NCI-H128 (cell line): ENCODE measurements at regions not wholly inside any gene's neighbourhood (a gene's known extent, or its start where the extent isn't known, plus 50 kb on each side); places are given as distances from the start of the nearest gene placed in this dataset.
A peak's percentile ranks its signal among the peaks of the same experiment; 100 is the strongest.
"Not testable (repeated sequence)": the region's sequence is repeated elsewhere in the genome, so short reads cannot be mapped to it uniquely, and the experiment has no call there.

Experiments used
- DNase-seq: peaks from one replicate; lab custom pipeline; 2025; ENCODE audit not compliant: unreplicated experiment; lab: John Stamatoyannopoulos, UW

DNA sequence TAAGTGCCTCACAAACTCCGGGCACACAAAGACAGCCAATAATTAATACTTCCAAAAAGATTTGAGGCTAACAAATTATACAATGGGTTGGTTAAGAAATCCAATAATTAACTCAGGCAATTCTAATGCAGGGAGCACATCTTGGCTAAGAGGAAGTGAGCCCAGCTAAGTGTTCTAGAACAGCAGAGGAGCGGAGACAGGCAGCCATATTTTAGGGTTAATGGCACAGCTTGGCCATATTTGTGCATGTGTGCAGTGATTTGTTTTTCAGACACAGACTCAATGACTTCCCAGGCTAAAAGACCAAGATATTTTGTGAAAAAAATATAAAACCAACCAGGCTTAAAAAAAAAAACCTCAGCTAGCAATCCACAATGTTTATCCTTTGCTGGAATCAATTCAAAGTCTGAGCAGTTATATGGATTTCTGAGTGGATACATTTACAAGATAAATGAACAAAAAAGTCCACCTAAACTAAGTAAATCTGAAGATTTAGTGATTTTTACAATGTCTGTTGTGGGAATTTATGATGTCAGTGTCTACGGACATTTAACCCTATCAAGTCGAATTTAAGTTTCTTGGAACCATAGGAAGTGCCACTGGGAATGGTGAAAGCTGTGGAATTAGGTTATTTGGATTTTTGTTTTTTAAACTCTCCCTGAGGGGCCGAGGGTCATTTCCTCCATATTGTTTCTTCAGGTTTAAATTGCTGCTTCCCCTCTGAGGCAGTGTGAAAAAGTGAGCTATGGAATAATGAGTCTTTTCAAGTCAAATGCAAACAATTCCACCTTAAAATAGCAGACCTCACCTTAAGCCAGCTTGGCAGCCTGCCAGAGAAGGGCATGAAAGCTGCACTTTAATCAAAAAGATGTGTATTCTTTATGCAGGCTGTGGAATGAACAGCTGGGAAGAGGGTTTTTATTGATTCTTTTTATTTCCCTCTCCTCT lies 413.7 kb upstream of the TBL1XR1 start:
- DNase-seq: peak; percentile 55

DNA sequence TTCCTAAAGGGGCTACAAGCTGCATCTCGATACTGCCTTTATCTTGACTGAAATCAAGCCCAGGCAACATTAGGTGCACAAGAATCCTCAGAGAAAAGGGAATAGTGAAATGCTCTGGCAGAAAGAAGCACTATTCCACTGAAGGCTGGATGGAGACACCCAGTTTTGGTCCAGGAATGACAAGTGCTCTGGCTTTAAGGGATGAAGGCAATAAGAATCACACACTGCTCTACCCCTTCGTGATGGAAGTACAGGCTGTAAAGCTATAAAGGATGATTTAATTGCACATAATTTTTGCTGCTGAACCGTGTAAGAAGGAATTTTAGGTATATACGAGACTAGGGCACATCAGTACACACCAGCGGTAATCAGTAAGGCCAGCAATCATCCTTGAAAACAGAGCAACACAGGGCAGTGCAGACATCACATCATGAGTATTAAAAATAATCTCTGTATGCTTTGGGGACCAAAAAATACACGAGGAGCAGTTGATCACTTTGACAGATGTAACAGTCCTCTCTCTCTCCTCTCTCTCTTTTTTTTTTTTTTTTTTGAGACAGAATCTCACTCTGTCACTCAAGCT lies 414.6 kb upstream of the TBL1XR1 start:
- DNase-seq: no peak

DNA sequence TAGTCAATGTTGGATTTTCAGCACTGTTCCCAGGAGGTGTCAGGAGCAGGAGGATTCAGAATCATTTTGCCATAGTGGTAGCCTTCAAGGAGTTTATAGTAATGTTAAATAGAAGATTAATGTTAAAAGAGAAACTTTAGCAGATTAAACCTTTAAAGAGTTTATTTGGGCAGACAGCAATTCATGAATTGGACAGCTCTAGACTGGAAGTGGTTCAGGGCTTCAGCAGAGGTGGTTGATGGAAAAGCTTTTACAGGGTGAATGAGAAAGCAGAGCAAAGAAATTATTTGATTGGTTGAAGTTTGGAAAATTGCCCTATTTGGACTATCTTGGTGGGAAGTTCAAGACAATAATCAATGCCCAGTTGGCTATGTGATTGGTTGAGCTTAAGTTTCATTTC lies 416.6 kb upstream of the TBL1XR1 start:
- no peak for DNase-seq

DNA sequence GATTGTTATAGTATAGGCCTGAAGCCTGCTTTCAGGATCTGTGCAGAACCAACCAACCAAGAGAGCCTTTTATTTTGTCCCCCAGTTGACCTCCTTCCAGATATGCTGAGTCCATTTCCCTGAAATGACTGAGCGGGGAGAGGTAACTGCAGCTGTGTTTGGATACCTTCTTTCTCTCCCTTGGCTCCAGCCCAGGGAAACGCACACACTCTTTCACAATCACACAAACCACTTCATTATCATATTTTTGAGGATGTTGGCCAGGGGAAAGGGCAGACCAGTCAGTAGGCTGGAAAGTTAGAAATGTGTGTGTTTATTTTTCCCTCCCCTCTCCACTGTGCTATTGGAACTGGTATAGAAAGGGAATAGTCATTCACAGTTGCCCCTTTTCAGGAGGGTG lies 417.7 kb upstream of the TBL1XR1 start:
- DNase-seq: no peak

DNA sequence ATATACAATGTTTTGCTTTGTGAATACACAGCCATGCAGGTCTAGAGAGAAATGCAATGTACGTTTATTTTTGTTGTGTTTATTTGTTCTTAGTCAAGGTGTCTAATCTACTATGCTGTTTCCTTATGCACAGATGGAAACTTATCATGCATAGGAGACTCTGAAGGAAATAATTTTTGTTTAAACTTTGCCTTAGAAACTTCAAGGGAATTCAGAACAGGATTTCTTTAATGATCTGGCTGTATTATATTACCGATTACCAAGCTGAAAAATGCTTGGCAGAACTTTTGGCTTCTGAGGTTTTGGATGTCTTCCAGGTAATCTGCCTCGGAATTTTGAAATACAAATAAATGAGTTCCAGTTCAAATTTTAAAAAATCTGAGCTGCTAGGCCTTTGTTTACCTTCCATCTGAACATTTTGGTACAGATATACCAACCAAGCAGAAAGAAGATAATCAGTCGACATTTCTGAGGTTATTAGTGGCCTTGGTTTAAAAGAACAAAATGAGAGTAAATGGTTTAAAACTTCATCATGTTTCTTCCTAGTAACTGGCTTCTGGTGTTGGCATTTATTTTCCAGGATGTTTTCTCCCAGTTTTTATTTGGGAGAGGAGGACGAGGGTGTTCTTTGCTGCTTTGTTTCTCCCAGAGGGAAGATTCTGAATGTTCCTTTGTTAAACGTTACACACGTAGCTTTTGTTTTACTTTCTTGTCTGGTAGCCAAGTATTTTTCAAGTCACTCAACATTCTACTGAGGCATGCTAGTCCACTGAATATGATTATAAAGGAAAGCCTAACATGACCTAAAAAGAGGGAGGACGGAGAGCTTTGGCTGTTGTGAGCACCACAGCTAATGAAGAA lies 421.8 kb upstream of the TBL1XR1 start:
- no peak for DNase-seq

DNA sequence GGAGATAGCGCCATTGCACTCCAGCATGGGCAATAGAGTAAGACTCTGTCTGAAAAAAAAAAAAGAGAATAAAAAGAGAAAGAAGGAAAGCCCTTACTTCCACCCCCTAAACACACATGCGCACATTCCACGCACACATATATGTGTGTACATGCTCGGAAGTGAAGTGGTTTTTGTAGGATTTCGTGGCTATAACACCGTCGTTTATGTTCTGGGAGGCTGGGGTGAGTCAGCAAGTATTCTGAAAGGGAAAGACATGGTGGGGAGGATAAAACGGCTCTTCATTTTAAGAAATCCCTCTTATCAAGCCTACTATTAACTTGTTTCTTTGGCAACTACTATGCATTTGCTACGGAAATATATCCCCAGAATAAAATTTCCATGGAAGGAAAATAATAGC lies 422.8 kb upstream of the TBL1XR1 start:
- no peak for DNase-seq

DNA sequence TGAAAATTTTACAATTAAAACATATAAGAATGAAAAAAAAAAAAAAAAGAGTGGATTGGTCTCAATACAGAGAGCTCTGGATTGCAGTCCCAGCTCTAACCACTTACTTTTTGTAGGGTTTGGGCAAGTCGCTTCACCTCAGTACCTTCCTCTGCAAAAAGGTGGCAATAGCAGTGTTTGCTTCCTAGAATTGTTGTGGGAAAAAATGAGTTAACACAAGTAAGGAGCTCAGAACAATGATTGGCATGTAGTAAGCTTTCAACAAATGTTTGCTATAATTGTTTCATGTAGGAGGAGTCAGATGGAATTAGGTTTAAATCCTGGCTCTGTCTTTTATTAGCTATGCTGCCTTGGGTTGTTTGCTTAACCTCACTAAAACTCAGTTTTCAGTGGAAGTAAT lies 425.2 kb upstream of the TBL1XR1 start:
- DNase-seq: no peak

DNA sequence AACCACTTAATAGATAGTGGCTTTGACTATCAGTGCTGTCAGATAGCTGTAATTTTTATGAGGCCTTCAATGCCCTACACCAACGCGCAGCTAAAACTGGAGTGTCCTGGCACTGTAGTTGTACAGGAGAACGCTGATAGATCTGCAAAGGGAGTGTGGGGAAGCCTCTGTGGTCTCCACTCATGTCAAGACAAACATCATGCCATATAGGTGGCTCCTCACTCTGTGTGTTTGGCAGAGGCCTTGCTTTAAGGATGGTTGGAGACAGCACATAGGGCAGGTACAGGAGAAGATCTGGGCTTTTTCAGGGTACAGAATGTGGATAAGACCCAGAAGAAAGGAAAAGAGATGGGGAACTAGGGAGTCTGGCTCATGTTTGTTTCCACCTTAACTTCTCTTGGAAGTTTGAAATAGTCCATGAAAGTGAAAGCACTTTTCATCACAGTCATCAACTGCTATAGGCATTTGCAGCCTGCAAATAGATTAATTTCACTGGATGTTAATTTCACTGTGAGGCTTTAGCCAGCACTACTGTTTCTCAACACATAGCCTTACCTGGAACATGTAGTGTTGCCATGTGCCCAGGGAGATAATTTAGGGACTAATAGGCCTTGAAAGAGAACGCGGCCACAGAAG lies 425.8 kb upstream of the TBL1XR1 start:
- DNase-seq: no peak

DNA sequence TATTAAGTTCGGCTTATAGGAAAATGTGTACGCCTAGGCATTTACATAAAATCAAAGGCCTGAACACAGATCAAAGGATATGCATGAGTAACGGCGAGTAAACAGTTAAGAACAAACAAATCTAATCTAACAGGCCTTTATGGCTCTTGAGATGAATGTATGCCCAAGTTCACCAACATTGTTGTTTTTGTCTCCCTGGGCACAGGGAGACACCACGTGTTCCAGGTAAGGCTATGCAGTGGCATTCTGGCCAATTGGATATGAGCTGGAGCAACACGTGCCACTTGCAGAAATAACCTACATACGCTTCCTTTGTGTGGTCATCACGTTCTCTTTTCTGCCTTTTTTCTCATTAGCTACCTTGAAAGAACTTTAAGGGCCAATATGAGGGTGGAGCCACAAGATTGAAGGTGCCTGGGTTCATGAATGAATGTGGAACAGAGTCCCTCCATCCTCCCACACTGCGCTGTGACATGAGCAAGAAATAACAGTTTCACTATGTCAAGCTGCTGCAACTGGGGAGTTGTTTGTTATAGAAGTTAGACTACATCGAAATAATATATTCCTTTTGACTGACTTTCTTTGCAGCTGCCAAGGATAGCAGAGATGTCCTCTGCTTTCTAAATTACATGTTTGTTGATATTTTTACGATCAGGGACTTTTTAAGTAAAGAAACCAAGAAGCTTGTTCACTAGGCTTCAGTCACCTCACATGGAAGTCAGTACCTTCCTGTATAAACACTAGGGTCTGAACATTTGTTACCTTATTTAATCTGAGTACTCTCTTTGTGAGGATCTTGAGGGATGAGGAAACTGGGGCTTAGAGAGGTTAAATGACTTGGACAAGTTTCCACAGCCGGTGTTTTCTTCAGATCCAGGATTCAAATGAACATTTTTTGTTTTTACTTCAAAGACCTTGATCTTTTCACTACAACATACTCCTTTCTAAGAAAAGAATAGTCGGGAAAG lies 427.5 kb upstream of the TBL1XR1 start:
- no peak for DNase-seq

DNA sequence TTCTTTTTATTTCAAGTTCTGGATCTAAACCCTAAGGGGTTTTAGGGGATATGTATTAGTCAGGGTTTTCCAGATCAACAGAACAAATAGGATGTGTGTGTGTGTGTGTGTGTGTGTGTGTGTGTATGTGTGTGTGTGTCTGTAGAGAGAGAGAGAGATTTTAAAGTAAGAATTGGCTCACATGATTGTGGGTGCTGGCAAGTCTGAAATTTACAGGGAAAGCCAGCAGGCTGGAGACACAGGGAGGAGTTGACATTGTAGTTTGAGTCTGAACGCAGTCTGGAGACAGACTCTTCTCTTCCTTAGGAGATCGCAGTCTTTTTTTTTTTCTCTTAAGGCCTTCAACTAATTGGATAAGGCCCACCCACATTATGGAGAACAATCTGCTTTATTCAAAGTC lies 428.8 kb upstream of the TBL1XR1 start:
- no peak for DNase-seq

DNA sequence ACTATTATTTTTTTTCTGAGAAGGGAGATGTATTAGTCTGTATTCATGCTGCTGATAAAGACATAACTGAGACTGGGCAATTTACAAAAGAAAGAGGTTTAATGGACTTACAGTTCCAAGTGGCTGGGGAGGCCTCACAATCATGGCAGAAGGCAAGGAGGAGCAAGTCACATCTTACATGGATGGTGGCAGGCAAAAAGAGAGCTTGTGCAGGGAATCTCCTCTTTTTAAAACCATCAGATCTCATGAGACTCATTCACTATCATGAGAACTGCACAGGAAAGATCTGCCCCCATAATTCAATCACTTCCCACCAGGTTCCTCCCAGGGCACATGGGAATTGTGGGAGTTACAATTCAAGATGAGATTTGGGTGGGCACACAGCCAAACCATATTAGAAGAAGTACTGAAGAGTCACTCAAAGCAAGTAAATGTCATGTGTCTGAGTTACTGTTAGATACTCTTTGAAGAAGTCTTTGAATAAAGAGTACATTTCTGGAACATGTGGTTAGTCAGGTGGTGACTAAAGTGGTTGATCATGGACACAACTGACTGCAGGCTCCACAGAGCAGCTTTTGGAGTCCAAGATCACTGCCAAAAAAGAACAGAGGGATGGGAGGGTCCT lies 430.9 kb upstream of the TBL1XR1 start:
- not testable (repeated sequence) for DNase-seq

DNA sequence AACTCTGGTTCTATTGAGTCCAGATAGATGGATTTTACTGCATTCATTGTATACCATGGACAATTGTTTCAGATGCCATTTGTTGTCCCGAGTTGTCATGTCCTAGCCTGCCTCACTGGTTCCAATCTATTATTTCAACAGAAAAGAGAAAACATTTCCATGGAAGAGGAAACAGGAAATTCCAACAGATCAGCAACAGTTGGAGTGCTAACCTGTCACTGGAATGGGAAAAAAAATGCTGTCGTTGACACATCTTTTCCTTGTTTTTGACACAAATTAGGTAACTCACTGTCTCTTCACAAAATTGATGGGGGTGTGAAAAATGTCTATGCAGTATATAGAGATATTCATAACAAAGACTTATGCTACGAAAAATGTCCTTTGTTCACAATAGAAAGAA lies 432.0 kb upstream of the TBL1XR1 start:
- DNase-seq: no peak

DNA sequence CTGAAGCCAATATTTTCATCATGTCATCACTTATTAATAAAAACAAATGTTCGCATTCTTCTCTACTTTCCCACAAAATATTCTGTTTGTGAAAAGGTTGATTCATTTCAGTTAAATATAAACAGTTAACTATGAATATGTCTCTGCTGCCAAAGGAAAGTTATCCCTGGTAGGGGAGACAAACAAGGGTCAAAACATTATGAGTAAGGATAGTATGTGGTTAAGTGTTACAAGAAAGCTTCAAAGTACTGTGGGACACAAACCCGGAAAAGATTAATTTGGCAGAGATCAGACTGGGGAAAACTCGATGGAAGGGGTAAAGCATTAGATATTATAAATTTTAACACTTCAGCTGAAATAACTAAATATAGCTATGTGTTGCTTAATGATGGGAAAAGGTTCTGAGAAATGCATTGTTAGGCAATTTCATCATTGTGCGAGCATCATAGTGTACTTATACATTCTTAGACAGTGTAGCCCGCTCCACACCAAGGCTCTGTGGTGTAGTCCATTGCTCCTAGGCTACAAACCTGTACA lies 436.5 kb upstream of the TBL1XR1 start:
- no peak for DNase-seq

DNA sequence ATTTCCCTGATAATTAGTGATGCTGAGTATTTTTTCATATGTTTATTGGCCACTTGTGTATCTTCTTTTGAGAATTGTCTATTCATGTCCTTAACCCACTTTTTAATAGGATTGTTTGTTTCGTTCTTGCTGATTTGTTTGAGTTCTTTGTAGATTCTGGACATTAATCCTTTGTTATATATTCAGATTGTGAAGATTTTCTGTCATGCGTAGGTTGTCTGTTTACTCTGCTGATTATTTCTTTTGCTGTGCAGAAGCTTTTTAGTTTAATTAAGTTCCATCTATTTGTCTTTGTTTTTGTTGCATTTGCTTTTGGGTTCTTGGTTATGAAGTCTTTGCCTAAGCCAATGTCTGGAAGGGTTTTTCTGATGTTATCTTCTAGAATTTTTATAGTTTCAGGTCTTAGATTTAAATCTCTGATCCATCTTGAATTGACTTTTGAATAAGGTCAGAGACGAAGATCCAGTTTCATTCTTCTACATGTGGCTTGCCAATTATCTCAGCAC lies 438.4 kb upstream of the TBL1XR1 start:
- DNase-seq: not testable (repeated sequence)

DNA sequence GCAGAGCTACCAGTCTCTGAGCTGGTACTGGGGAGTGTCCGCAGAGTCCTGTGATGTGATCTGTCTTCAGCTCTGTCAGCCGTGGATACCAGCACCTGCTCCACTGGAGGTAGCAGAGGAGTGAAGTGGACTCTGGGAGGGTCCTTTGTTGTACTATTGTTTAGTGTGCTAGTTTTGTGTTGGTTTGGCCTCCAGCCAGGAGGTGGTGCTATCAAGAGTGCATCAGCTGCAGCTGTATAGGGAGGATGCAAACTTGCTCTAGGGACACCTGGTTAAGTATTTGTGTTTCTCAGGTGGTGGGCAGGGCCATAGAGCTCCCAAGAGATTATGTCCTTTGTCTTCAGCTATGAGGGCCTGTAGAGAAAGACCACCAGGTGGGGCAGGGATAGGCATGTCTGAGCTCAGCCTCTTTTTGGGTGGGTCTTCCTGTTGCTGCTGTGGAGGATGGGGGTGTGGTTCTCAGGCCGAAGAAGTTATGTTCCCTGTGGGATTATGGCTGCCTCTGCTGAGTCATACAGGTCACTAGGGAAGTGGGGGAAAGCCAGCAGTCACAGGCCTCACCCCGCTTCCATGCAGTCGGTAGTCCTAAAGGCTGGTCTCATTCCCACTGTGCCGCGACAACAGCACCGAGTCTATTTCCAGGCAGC lies 443.2 kb upstream of the TBL1XR1 start:
- DNase-seq: peak; percentile 52

DNA sequence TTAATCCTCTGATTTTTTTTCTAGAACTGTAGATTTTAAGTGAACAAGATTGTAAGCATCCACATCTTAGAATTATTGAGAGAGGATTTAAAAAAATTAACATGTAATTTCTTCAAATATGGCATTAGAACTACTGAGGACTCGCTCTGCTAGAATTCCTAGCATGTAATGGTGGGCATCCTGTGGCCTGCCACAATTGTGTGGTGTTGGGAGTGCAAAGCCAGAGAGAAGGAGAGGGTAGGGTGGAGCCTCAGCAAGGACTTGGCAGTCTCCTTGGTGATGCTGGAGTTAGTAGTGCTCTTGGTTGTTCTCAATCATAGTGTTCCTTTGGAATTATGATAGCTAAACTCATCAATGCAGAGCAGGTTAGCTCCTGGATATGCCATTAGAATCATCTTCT lies 443.9 kb upstream of the TBL1XR1 start:
- DNase-seq: no peak

DNA sequence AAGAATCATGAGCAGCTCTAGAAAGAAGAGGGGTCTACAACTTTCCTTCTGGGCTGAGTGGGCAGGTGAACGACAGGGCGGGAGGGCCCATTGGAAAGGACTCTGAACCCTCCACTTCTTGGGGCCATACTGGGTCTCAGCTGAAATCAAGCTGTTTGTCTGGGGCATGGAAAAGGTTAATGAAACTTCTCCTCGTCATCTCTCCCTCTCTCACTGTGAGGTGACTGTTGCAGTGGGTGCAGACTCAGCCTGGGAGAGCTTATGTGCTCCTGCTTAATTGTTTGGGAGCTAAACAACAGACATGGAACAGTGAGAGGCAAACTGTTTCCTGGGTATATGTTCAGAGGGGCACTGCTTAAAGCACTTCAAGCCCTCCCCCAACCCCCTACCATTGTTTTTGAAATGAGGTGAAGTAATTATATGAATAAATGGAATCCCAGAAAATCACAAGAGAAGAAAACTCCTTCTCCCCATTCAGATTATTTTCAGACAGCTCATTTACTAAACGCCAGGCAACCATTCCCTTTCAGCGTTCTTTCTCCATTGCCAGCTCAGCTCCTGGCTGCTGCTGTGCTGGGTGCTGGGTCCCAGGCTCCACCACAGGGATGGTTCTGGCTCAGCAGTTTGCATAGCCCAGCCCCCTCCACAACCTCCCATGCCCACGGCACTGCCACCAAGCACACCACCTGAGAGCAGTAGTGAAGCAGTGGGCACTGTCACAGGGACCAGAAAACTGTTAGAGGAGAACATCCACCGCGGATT lies 444.9 kb upstream of the TBL1XR1 start:
- no peak for DNase-seq

DNA sequence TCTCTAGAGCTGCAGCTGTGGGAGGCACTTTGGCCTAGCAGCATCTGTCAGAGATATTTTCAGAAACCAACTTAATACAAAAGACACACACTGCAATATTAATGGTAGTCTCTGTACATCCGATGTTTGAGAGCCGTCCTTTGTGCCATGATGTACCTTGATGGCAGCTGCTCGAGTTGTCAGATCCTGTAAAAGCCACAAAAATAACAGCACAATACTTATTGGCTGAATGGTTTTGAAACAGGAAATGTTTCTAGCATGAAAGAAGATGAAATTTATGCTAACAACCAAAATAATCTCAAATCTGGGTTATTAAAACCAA lies 445.5 kb upstream of the TBL1XR1 start:
- no peak for DNase-seq
